ENCODE measurements at regions not wholly inside any gene's neighbourhood (a gene's known extent, or its start where the extent isn't known, plus 50 kb on each side); places are given as distances from the start of the nearest gene placed in this dataset.
A peak's percentile ranks its signal among the peaks of the same experiment; 100 is the strongest.

DNA sequence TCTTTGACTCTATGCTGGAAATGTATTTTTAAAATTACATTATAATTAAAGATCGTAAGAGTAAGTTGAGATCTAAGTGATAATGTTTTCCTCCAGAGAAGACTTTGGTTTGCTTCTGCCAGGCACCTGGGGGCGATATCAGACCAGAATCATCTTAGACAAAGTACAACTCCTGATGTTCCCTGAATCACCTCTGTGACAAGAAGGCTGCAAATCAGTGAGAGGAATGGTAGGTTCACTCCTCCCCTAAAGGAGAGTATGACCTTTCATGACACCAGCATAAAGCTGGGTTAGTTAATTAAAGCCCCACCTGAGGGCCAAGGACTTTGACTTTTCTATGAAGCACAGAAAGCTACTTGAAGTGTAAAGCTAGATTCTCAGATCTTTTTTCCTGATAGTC lies 114.4 kb upstream of the DTNA start:
- DNase-seq: peak; percentile 22

- DNase-seq: no peak
Observed at GRCh38 chr18:34598120-34598635, 111.9 kb upstream of the DTNA start.

DNA sequence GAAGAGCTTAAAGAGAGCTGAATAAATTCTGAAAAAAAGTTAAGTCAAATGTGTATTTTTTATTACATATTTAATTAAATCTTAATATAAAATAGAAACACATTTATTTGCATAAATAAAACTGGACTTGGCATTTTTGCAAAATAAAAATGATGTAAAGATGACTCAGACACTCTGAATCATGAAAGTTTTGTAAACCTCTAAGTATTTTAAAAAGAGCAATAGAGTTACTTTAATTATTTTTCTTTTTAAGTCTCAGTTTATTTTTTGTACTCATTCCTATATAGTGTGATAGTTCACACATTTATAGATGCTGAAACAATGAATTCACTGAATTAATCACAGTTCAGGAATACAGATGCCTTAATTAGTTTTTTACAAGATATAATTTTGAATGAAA lies 109.9 kb upstream of the DTNA start:
- no peak for DNase-seq

DNA sequence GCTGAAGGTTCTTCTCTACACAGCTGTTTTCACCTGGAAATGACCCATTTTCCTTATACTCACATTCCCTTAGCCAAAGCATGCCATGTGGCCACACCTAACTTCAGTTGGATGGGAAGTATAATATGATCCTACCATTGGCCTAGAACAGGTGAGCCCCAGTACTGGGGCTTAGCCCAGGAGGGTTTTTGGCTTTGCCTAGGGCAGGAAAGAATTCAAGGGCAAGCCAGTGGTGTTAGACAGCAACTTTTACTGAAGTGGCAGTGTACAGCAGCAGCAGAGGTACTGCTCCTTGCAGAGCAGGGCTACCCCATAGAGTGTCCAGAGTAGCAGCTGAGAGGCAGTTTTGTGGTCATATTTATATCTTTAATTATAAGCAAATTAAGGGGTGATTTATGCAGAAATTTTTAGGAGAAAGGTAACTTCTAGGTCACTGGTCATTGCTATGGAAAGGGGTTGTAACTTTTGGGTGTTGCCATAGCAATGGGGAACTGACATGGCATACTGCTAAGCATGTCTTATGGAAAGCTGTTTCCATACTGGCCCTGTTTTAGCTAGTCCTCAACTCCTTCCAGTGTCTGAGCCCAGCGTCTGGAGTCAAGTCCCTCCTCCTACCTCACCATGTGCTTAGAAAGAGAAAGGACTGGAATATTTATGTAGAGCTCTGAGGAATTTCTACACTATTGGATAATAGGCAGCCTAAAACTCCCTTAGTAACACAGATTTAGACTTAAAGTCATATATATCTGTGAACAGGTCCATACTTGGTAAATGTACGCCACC lies 109.0 kb upstream of the DTNA start:
- DNase-seq: no peak

- no peak for DNase-seq
Observed at GRCh38 chr18:34604591-34604990, 105.5 kb upstream of the DTNA start.

DNA sequence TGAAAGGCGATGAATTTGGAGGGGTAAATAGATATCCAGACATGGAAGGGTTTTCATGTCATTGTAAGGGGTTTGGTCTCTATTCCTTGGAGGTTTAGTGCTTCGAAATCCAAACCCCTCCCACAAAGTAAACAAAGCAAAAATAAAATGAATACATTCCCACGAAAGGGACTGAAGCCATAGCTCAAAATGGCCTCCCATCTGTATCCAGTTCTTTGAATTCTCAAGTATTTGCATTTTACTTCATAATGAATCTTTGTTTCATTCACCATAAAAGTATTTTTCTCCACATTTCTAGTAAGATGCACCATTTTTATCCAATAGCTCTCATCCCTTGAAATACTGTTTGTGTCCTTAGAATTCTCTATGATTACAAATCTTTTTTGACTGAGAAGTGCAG lies 103.2 kb upstream of the DTNA start:
- no peak for DNase-seq

- DNase-seq: no peak
Observed at GRCh38 chr18:34608064-34608463, 102.0 kb upstream of the DTNA start.

DNA sequence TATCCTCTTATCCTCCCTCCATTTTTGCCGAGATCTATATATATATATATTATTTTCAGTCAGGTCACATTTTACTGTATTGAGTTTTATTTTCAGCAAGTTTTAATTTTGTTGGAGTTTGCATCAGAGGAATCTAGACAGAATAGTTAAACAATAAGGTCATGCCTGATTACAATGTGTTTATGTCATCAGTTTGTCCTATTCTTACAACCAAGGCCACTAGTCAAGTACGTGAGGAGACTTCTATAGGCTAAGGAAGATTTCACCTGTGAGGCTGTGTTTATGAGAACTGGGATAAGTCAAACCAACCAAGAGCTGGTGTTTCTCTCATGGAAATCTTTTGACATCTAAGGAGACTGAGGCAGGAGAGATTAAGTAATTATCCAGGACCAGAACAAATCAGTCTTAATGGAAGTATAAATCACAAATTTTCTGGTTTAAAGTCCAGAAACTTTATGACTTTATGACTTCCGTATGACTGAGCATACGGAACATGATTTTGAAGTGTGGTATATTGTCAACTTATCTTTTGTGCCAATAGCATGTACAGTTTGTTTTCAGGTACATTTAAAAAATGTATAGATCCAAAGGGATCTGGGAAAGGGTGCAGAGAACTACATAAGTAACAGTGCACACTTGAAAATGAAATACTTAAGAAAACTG lies 100.0 kb upstream of the DTNA start:
- DNase-seq: no peak

DNA sequence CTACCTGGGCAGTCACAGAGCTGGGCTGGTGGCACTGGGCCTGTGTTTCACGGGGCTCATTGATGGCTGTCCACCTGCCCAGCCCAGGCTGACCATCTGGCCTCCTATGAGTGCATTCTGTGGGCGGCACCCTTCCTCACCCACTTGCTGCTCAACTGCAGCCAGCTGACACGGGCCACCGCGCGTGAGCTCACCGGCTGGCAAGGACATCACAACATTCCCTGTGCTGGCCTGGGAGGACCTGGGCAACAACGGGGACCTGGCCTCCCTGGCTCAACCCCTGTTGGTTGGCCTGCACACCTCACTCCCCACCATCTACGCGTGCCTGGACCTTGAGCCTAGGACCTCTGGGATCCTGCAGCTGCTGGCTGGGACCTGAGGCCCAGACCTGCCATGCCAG lies 98.2 kb upstream of the DTNA start:
- DNase-seq: no peak

GRCh38 chr18:34620258-34620861 lies 89.7 kb upstream of the DTNA start:
- no peak for DNase-seq

- DNase-seq: no peak
Observed at GRCh38 chr18:34623557-34623956, 86.5 kb upstream of the DTNA start.

- DNase-seq: no peak
Observed at GRCh38 chr18:34624551-34624950, 85.5 kb upstream of the DTNA start.

GRCh38 chr18:34626404-34627136 lies 83.5 kb upstream of the DTNA start:
- DNase-seq: no peak

DNA sequence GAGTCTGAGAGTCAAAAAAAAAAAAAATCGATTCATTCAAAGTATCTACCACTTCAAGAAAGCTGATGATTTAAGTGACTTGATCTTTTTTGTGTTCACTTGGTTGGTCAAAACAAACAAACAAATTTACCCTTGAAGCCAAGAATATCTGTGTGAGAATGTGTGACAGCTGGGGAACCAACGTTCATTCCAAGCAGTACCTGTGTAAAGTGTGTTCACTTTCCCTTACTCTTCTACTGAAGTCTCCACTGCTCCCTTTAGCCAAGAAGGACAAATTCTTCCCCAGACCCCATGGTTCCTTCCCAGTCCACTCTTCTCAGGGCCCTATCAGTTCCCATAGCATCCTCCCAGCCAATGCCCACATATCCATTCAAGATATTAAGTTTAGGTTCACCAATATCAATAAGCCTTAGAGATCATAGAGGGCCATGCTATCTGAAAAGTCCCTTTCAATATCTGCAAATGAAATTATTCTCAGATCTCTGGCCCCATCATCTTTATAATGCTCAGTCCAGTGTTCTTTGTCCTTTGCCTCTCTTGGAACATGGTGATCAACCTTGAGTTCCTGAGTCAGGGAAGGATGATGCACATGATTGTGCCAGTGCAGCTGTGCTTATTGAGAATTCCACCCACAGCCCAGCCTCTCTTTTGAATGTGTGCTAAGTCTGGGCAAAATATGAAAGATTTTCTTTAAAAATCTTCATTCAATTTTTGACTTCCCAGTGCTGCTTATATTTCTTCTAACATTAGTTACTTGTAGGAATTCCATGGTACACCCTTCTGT lies 82.8 kb upstream of the DTNA start:
- DNase-seq: no peak

- peak; percentile 52 for DNase-seq
Observed at GRCh38 chr18:34631093-34631966, 78.8 kb upstream of the DTNA start.

DNA sequence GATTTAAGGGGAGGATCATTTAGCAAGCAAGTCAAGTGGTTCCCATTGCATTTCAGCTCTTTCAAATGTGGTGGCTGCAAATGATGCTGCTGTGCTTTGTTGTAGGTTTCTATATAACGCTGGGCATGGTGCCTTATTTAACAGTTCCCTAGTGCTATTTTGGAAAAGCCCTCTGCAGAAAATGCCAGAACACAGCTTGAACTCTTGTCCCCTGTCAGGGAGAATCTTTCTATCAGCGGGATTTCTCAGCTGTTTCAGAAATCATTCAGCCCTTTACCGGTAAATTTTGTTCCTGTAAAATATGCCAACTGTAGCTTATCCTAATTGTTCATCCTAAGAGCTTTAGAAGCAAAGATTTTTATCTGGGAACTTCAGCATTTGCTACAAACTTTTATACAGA lies 77.8 kb upstream of the DTNA start:
- no peak for DNase-seq

- DNase-seq: no peak
Observed at GRCh38 chr18:34633368-34633767, 76.7 kb upstream of the DTNA start.

DNA sequence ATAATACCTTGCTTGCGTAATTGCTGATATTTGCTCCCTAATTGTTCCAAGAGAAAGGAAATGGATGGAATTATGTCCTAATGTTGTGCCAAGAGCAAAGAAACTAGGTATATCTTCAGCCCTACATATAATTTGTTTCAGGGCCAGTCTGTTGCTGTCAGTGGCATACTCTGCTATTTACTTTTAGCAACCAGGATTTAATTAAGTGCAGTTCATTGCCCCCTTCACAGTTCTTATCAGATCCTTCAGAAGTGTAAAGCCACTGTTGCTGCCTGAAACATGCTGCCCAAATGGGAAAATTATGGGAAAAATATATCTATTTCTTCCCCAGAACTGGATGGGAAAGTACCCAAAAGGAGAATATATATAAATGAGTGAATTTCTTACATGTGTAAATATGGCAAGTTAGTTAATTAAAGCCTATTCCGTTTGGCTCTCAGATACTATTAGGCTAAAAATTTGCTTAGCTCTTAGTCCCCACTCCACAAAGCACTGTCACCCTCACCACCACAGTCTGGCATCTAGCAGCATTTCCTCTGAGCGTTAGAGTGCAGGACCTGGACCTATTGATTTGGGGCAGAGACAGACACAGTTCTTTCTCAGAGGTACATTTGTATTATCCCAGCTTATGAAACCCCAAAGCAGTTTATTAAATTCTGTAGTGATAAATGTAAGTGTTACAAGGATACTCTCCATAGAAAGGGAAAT lies 72.8 kb upstream of the DTNA start:
- DNase-seq: peak; percentile 60

DNA sequence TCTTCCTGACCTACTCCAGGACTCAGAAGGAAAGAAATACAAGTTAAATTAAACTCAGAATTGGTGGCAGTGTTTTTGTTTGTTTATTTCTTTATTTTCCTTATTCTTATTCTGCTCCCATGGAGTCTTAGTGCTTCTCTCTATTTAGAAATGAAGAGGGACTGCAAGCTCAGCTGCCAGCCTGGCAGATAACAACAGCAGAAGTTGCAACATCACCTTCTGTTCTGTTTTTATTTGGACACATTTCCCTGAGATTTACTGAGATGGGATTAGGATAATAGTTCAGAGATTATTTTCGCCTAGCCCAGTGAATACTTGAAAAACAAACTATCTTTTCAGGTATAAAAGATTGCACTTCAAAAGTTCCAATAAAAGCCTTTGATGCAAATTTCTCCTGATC lies 70.4 kb upstream of the DTNA start:
- DNase-seq: no peak

- no peak for DNase-seq
Observed at GRCh38 chr18:34640276-34640675, 69.8 kb upstream of the DTNA start.

- no peak for DNase-seq
Observed at GRCh38 chr18:34643989-34644388, 66.1 kb upstream of the DTNA start.

All from NCI-H1105 (cell line).